ENCODE measurements at regions not wholly inside any gene's neighbourhood (a gene's known extent, or its start where the extent isn't known, plus 50 kb on each side); places are given as distances from the start of the nearest gene placed in this dataset.

DNA sequence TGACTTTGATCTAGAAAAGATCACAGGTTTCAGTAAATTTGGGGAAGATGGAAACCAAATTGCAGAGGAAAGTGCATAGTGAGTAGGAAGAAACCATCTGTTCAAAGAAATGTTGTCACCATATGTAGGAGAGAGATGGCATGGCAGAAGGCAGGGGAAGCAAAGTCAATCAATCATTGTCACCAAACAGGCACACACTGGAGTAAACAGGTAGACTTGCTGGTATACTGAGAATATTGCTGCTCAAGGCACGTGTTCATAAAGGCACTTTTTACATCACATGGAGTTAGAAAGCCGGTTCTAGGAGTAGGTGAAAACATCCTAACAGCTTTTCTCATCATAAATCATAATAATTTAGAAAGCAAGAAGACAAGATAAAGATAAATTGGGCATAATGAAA, 550.5 kb upstream of the FAT1 start:
- TF ChIP-seq, protein P1, sequence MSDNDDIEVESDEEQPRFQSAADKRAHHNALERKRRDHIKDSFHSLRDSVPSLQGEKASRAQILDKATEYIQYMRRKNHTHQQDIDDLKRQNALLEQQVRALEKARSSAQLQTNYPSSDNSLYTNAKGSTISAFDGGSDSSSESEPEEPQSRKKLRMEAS (IDR thresholded peaks at IDR 0.05), result no peak

GRCh38 chr4:187276736-187277408, 553.2 kb upstream of the FAT1 start:
- no peak for TF ChIP-seq USF1 (IDR thresholded peaks at IDR 0.05)
- no peak for TF ChIP-seq NFIC (IDR thresholded peaks at IDR 0.05)
- TF ChIP-seq RAD21 (IDR thresholded peaks at IDR 0.05; ENCODE audit: low read depth), result no peak
- TF ChIP-seq, protein P1 (IDR thresholded peaks at IDR 0.05), result no peak
- TF ChIP-seq EGR1 (IDR thresholded peaks at IDR 0.05), result no peak
- TF ChIP-seq CEBPB (IDR thresholded peaks at IDR 0.05), result no peak
- no peak for TF ChIP-seq CREB1 (IDR thresholded peaks at IDR 0.05; ENCODE audit: low read depth)
- no peak for TF ChIP-seq FOXM1 (IDR thresholded peaks at IDR 0.05; ENCODE audit: borderline replicate concordance, low read depth)
- TF ChIP-seq YY1 (IDR thresholded peaks at IDR 0.05; ENCODE audit: low read depth), result no peak
- TF ChIP-seq ZBTB7A (IDR thresholded peaks at IDR 0.05; ENCODE audit: low read depth), result no peak

- TF ChIP-seq ZBTB7A (IDR thresholded peaks at IDR 0.05; ENCODE audit: low read depth) (no peak), USF1 (IDR thresholded peaks at IDR 0.05) (no peak), TCF12 (IDR thresholded peaks at IDR 0.05; ENCODE audit: low read depth) (no peak), EGR1 (IDR thresholded peaks at IDR 0.05) (no peak), NFIC (IDR thresholded peaks at IDR 0.05) (no peak), TAF1 (IDR thresholded peaks at IDR 0.05; ENCODE audit: low read depth) (no peak), YY1 (IDR thresholded peaks at IDR 0.05; ENCODE audit: low read depth) (no peak), CEBPB (IDR thresholded peaks at IDR 0.05) (no peak), EP300 (IDR thresholded peaks at IDR 0.05; ENCODE audit: borderline replicate concordance) (no peak), CREB1 (IDR thresholded peaks at IDR 0.05; ENCODE audit: low read depth) (no peak), FOXM1 (IDR thresholded peaks at IDR 0.05; ENCODE audit: borderline replicate concordance, low read depth) (no peak), TEAD4 (IDR thresholded peaks at IDR 0.05) (no peak), RAD21 (IDR thresholded peaks at IDR 0.05; ENCODE audit: low read depth) (no peak)
- TF ChIP-seq, protein P1 (IDR thresholded peaks at IDR 0.05), result no peak
- TF ChIP-seq, protein P2, sequence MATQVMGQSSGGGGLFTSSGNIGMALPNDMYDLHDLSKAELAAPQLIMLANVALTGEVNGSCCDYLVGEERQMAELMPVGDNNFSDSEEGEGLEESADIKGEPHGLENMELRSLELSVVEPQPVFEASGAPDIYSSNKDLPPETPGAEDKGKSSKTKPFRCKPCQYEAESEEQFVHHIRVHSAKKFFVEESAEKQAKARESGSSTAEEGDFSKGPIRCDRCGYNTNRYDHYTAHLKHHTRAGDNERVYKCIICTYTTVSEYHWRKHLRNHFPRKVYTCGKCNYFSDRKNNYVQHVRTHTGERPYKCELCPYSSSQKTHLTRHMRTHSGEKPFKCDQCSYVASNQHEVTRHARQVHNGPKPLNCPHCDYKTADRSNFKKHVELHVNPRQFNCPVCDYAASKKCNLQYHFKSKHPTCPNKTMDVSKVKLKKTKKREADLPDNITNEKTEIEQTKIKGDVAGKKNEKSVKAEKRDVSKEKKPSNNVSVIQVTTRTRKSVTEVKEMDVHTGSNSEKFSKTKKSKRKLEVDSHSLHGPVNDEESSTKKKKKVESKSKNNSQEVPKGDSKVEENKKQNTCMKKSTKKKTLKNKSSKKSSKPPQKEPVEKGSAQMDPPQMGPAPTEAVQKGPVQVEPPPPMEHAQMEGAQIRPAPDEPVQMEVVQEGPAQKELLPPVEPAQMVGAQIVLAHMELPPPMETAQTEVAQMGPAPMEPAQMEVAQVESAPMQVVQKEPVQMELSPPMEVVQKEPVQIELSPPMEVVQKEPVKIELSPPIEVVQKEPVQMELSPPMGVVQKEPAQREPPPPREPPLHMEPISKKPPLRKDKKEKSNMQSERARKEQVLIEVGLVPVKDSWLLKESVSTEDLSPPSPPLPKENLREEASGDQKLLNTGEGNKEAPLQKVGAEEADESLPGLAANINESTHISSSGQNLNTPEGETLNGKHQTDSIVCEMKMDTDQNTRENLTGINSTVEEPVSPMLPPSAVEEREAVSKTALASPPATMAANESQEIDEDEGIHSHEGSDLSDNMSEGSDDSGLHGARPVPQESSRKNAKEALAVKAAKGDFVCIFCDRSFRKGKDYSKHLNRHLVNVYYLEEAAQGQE (IDR thresholded peaks at IDR 0.05; ENCODE audit: low read depth), result no peak
These were observed 559.7 kb upstream of the FAT1 start for GRCh38 chr4:187283201-187283955.

- no peak for TF ChIP-seq FOXM1 (IDR thresholded peaks at IDR 0.05; ENCODE audit: borderline replicate concordance, low read depth)
- no peak for TF ChIP-seq CEBPB (IDR thresholded peaks at IDR 0.05)
- no peak for TF ChIP-seq ZBTB7A (IDR thresholded peaks at IDR 0.05; ENCODE audit: low read depth)
- TF ChIP-seq, protein P2 (IDR thresholded peaks at IDR 0.05; ENCODE audit: low read depth), result no peak
- no peak for TF ChIP-seq EP300 (IDR thresholded peaks at IDR 0.05; ENCODE audit: borderline replicate concordance)
- no peak for TF ChIP-seq YY1 (IDR thresholded peaks at IDR 0.05; ENCODE audit: low read depth)
- no peak for TF ChIP-seq TCF12 (IDR thresholded peaks at IDR 0.05; ENCODE audit: low read depth)
- no peak for TF ChIP-seq TAF1 (IDR thresholded peaks at IDR 0.05; ENCODE audit: low read depth)
- TF ChIP-seq TEAD4 (IDR thresholded peaks at IDR 0.05), result no peak
- no peak for TF ChIP-seq EGR1 (IDR thresholded peaks at IDR 0.05)
- no peak for TF ChIP-seq NFIC (IDR thresholded peaks at IDR 0.05)
- TF ChIP-seq, protein P1 (IDR thresholded peaks at IDR 0.05), result no peak
These were observed 562.9 kb upstream of the FAT1 start for GRCh38 chr4:187286525-187286924.

DNA sequence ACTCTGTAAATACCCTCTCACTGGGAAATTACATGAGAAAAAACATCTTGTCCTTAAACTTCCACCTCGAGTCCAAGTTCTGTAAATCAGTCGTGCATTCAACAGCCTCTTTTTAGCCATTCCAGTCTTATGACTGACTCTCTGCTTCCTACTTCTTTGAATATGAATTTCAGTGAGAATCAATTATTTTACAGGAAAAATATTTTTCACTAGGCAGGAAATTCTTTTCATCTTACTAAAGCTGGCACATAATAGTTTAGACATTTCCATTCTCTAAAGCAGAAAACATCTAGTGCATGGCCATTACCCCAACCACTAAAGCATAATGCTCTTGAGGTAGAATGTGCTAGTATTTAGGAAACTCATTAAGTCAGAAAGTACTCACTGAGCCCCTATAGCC, 565.7 kb upstream of the FAT1 start:
- no peak for TF ChIP-seq NFIC (IDR thresholded peaks at IDR 0.05)
- no peak for TF ChIP-seq TAF1 (IDR thresholded peaks at IDR 0.05; ENCODE audit: low read depth)

Data from Ishikawa (cell line).